ENCODE measurements at regions not wholly inside any gene's neighbourhood (a gene's known extent, or its start where the extent isn't known, plus 50 kb on each side); places are given as distances from the start of the nearest gene placed in this dataset.

- Histone ChIP-seq H3K4me3 (no peak overlapping the region), H3K36me3 (replicated peaks in 1 of 2) (no peaks in the 10 kb centered on the region), H3K27me3 (peaks cover 3% of the 10 kb centered on the region), H3K9me3 (replicated peaks in 1 of 3) (no peaks in the 10 kb centered on the region), H3K4me1 (replicated peaks in 1 of 2) (no peaks in the 10 kb centered on the region), H3K27ac (no peak overlapping the region)
- 83 to 89% (median 85%) methylated on average over 4 of the region's 4 CpGs for WGBS, 4 donors
- DNase-seq, result no peak
- no peak for TF ChIP-seq POLR2A (IDR thresholded peaks at IDR 0.05)
- TF ChIP-seq CTCF (IDR thresholded peaks at IDR 0.05), result no peak
- intact Hi-C loops (cut with DNase I), result no loop called here
Measured at GRCh38 chrX:9131066-9131465, 97.1 kb upstream of the FAM9B start.

- no peak overlapping the region for H3K4me3 ChIP-seq
- 59 to 77% (median 68%) methylated on average over 5 of the region's 5 CpGs for WGBS, 4 donors
- H3K27me3 ChIP-seq, result peaks cover 3% of the 10 kb centered on the region
- DNase-seq, result peak in 1 of 7 donors; percentile 10
- no peaks in the 10 kb centered on the region for H3K9me3 ChIP-seq (replicated peaks in 1 of 3)
- H3K27ac ChIP-seq, result no peak overlapping the region
- no peaks in the 10 kb centered on the region for H3K36me3 ChIP-seq (replicated peaks in 1 of 2)
- intact Hi-C loops (cut with DNase I), result no loop called here
- TF ChIP-seq POLR2A (IDR thresholded peaks at IDR 0.05) (no peak), CTCF (IDR thresholded peaks at IDR 0.05) (no peak)
- no peaks in the 10 kb centered on the region for H3K4me1 ChIP-seq (replicated peaks in 1 of 2)
Measured at GRCh38 chrX:9132036-9132638, 98.2 kb upstream of the FAM9B start.

GRCh38 chrX:9133426-9133825, 99.5 kb upstream of the FAM9B start:
- Histone ChIP-seq H3K9me3 (replicated peaks in 1 of 3) (no peaks in the 10 kb centered on the region), H3K4me1 (replicated peaks in 1 of 2) (no peaks in the 10 kb centered on the region), H3K27me3 (peaks cover 3% of the 10 kb centered on the region), H3K27ac (no peak overlapping the region), H3K36me3 (replicated peaks in 1 of 2) (no peaks in the 10 kb centered on the region), H3K4me3 (no peak overlapping the region)
- intact Hi-C loops (cut with DNase I), result no loop called here
- no peak for TF ChIP-seq POLR2A (IDR thresholded peaks at IDR 0.05)
- TF ChIP-seq CTCF (IDR thresholded peaks at IDR 0.05), result no peak
- WGBS, 4 donors, result 44 to 73% (median 46%) methylated on average over 1 of the region's 1 CpG; no CpG with 5 or more reads in 1 of the 4 donors
- DNase-seq, result no peak

- intact Hi-C loops (cut with DNase I), result no loop called here
- H3K4me1 ChIP-seq (replicated peaks in 1 of 2), result no peaks in the 10 kb centered on the region
- H3K27ac ChIP-seq, result no peak overlapping the region
- H3K4me3 ChIP-seq, result no peak overlapping the region
- DNase-seq, result no peak
- H3K36me3 ChIP-seq (replicated peaks in 1 of 2), result no peaks in the 10 kb centered on the region
- H3K9me3 ChIP-seq (replicated peaks in 1 of 3), result no peaks in the 10 kb centered on the region
- H3K27me3 ChIP-seq, result no peaks in the 10 kb centered on the region
- no peak for TF ChIP-seq CTCF (IDR thresholded peaks at IDR 0.05)
- no peak for TF ChIP-seq POLR2A (IDR thresholded peaks at IDR 0.05)
- WGBS, 4 donors, result 73 to 88% (median 83%) methylated on average over 4 to 6 of the region's 6 CpGs
Measured at GRCh38 chrX:9134366-9134765, 100.4 kb upstream of the FAM9B start.

Measured in adrenal gland (tissue), 9 donors.